A549 (cell line): ENCODE measurements at regions not wholly inside any gene's neighbourhood (a gene's known extent, or its start where the extent isn't known, plus 50 kb on each side); places are given as distances from the start of the nearest gene placed in this dataset.

Experiments
- ATAC-seq, 2 experiments: fragments of 200-7000 bp in 1 of 2; fragments of >200 bp in 1 of 2; cut with Nextera tagmentation in 1 of 2; cut with Tn5 transposase in 1 of 2; 3 replicates each; pipeline versions ENCODE4 v1.8.0 to v1.9.1; 2018 to 2020; ENCODE audit warnings: mild to moderate bottlenecking in 1 of 2, moderate library complexity in 1 of 2
- CTCF ChIA-PET: fragments of 300-600 bp; sonication (Branson Sonifier 250); formaldehyde crosslinking; extraction: SDS; loops from one replicate; lab custom pipeline; 2021; ENCODE audit warnings: antibody characterized with exemption, inconsistent platforms; lab: Yijun Ruan, JAX
- POLR2A ChIA-PET: fragments of 350-600 bp; formaldehyde crosslinking; extraction: SDS; loops from one replicate; lab custom pipeline; 2021; ENCODE audit warnings: antibody characterized with exemption, inconsistent platforms; lab: Yijun Ruan, JAX
- DNase-seq, 2 experiments: peaks; one replicate each; pipeline versions ENCODE4 v3.0.0 to v3.0.0-alpha.2; 2011 to 2016; ENCODE audit warnings: low read depth in 1 of 2, low spot score in 1 of 2
- FAIRE-seq: peaks from 2 replicates; lab custom pipeline; 2011; peaks lifted over from hg19 to GRCh38; lab: Jason Lieb, UNC
- H3K27ac ChIP-seq, 2 experiments: fragments of >200 bp; sonication (Bioruptor Twin); formaldehyde crosslinking; 3 replicates each; pipeline ENCODE4 v1.5.1; 2016 to 2017
- H3K4me1 ChIP-seq: fragments of >200 bp; sonication (Bioruptor Twin); formaldehyde crosslinking; 3 replicates; pipeline ENCODE4 v1.6.1; 2016
- H3K4me2 ChIP-seq: fragments of >200 bp; sonication (Bioruptor Twin); formaldehyde crosslinking; 3 replicates; pipeline ENCODE4 v1.6.1; 2016
- H3K4me3 ChIP-seq: fragments of >200 bp; sonication (Bioruptor Twin); formaldehyde crosslinking; 3 replicates; pipeline ENCODE4 v1.5.1; 2016
- H3K9me3 ChIP-seq: fragments of >200 bp; sonication (Bioruptor Twin); formaldehyde crosslinking; 3 replicates; pipeline ENCODE4 v1.6.1; 2016
- BHLHE40 ChIP-seq: IDR thresholded peaks from 2 replicates; pipeline ENCODE4 v1.6.1; 2012; ENCODE audit warnings: low read depth, low read length, inconsistent platforms
- CHD2 ChIP-seq: fragments of 150-350 bp; IDR thresholded peaks from 2 replicates; pipeline ENCODE4 v1.6.1; 2014; ENCODE audit warnings: low read length; ENCODE audit not compliant: partially characterized antibody
- EHF ChIP-seq: fragments of 250-450 bp; sonication (Bioruptor Pico); IDR thresholded peaks from 2 replicates; pipeline ENCODE4 v1.5.0; 2020; ENCODE audit warnings: mild to moderate bottlenecking
- EHMT2 ChIP-seq: fragments of 200-600 bp; sonication (generic); IDR thresholded peaks from 2 replicates; pipeline ENCODE4 v1.6.1; 2016; ENCODE audit warnings: antibody characterized with exemption, low read depth, mild to moderate bottlenecking, moderate library complexity
- FOSB ChIP-seq: fragments of 250-450 bp; sonication (Bioruptor Pico); IDR thresholded peaks from 2 replicates; pipeline ENCODE4 v1.5.0; 2020; ENCODE audit warnings: mild to moderate bottlenecking, moderate library complexity
- FOSL2 ChIP-seq, 2 experiments: fragments of 450-650 bp in 1 of 2; fragments of >200 bp in 1 of 2; sonication (Bioruptor Twin) in 1 of 2; formaldehyde crosslinking; IDR thresholded peaks; 2 replicates each; pipeline versions ENCODE4 v1.5.0 to v1.6.1; 2016 to 2020; ENCODE audit warnings: mild to moderate bottlenecking in 1 of 2, moderate library complexity in 1 of 2
- FOXS1 ChIP-seq: fragments of 250-450 bp; sonication (Bioruptor Pico); IDR thresholded peaks from 2 replicates; pipeline ENCODE4 v1.5.0; 2020; ENCODE audit warnings: mild to moderate bottlenecking, moderate library complexity
- GATA3 ChIP-seq: IDR thresholded peaks from 2 replicates; pipeline ENCODE4 v1.6.1; 2012; ENCODE audit warnings: borderline replicate concordance
- HDAC2 ChIP-seq: fragments of 200-600 bp; sonication (generic); IDR thresholded peaks from 2 replicates; pipeline ENCODE4 v1.6.1; 2016
- HES2 ChIP-seq: fragments of >200 bp; sonication (Bioruptor Twin); formaldehyde crosslinking; IDR thresholded peaks from 2 replicates; pipeline ENCODE4 v1.6.1; 2016
- HMGXB4 ChIP-seq: fragments of 250-450 bp; sonication (Bioruptor Pico); IDR thresholded peaks from 2 replicates; pipeline ENCODE4 v1.5.0; 2021; ENCODE audit warnings: mild to moderate bottlenecking, moderate library complexity, borderline replicate concordance
- HOXA7 ChIP-seq: fragments of 250-450 bp; sonication (Bioruptor Pico); IDR thresholded peaks from 2 replicates; pipeline ENCODE4 v1.5.0; 2020; ENCODE audit warnings: mild to moderate bottlenecking, moderate library complexity
- JUNB ChIP-seq: fragments of >200 bp; sonication (Bioruptor Twin); formaldehyde crosslinking; IDR thresholded peaks from 2 replicates; pipeline ENCODE4 v1.6.1; 2016
- MAX ChIP-seq: IDR thresholded peaks from 2 replicates; pipeline ENCODE4 v1.6.1; 2012
- MAZ ChIP-seq: fragments of 150-350 bp; IDR thresholded peaks from 2 replicates; pipeline ENCODE4 v1.6.1; 2014; ENCODE audit warnings: antibody characterized with exemption, low read depth, low read length, borderline replicate concordance
- NR3C1 ChIP-seq: fragments of >200 bp; sonication (Bioruptor Twin); formaldehyde crosslinking; IDR thresholded peaks from 3 replicates; pipeline ENCODE4 v1.6.1; 2017
- PBX3 ChIP-seq: IDR thresholded peaks from 2 replicates; pipeline ENCODE4 v1.6.1; 2012
- POLR2A ChIP-seq: IDR thresholded peaks from 2 replicates; pipeline ENCODE4 v1.6.1; 2012; ENCODE audit warnings: mild to moderate bottlenecking, low read length
- RARB ChIP-seq: fragments of 250-450 bp; sonication (Bioruptor Pico); IDR thresholded peaks from 2 replicates; pipeline ENCODE4 v1.8.0; 2021; ENCODE audit warnings: mild to moderate bottlenecking, moderate library complexity
- REST ChIP-seq: fragments of 200-600 bp; sonication (generic); IDR thresholded peaks from 2 replicates; pipeline ENCODE4 v1.6.1; 2016; ENCODE audit warnings: antibody characterized with exemption, mild to moderate bottlenecking, moderate library complexity
- SMC3 ChIP-seq: fragments of >200 bp; sonication (Bioruptor Twin); formaldehyde crosslinking; IDR thresholded peaks from 3 replicates; pipeline ENCODE4 v1.6.1; 2018; ENCODE audit warnings: inconsistent platforms
- ZC3H11A ChIP-seq: fragments of 450-650 bp; IDR thresholded peaks from 2 replicates; pipeline ENCODE4 v1.6.1; 2014; ENCODE audit warnings: antibody characterized with exemption, mild to moderate bottlenecking
- WGBS: methylation state at CpG from one replicate; pipeline ENCODE4 v1.1.6; 2017; ENCODE audit errors: missing lambda C conversion rate; 5-methylcytosine and 5-hydroxymethylcytosine counted together

DNA sequence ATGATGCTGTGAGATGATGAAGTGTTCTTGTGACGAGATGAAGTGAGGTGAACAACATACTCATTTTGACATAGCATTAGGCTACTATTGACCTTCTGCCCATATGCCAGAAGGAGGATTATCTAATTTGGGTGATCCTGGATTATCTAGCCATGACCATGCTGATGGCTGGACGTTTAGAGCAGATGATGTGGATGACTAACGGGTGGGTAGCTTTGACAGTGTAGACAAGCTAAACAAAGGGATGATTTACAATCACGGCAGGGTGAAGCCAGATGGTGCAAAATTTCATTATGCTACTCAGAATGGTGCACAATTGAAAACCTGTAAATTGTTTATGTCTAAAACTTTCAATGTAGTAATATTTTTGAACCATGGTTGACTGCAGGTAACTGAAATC is 2403.4 kb upstream of the ACO1 start:
- Histone ChIP-seq H3K4me2 (no peak overlapping the region), H3K9me3 (no peaks in the 10 kb centered on the region), H3K4me1 (no peaks in the 10 kb centered on the region), H3K4me3 (no peak overlapping the region), H3K27ac (no peak overlapping the region)
- POLR2A ChIA-PET, result no interaction called here
- no peak for FAIRE-seq
- no peak for ATAC-seq
- no peak for DNase-seq
- WGBS, result under 1% methylated on average over 4 of the region's 4 CpGs
- CTCF ChIA-PET, result no interaction called here
- TF ChIP-seq MAZ (no peak), EHMT2 (no peak), HOXA7 (CRISPR knock-in tag) (no peak)

DNA sequence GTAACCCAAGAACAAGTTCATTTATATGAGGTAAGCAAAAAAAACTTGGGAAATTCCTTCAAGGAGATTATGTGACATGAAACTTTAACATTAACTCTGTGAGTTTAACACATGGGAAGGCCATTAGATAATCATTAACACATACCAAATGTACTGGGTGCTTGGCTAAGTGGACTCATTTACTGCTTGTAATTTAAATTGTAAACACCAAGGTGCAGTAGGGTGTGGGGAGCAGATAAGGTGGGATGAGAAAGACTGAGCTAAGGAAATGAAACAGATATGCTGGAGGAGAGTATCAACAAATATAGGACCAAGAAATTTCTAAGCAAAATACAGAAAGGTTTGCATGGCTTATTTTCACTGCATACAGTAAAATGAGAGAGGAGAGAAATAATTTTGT is 2384.8 kb upstream of the ACO1 start:
- POLR2A ChIA-PET, result no interaction called here
- ATAC-seq, result no peak
- Histone ChIP-seq H3K27ac (no peak overlapping the region), H3K4me1 (no peaks in the 10 kb centered on the region), H3K9me3 (peaks cover 3% of the 10 kb centered on the region; the same call in 1 of the 3 replicates), H3K4me2 (no peak overlapping the region), H3K4me3 (no peak overlapping the region)
- DNase-seq, result no peak
- no peak for FAIRE-seq
- CTCF ChIA-PET, result no interaction called here
- TF ChIP-seq HOXA7 (CRISPR knock-in tag), result no peak
- TF ChIP-seq EHMT2, result no peak

GRCh38 chr9:30010691-30011090 is 2373.8 kb upstream of the ACO1 start:
- TF ChIP-seq GATA3 (no peak), MAX (no peak), JUNB (no peak), MAZ (no peak), REST (no peak), EHF (CRISPR knock-in tag) (no peak), BHLHE40 (no peak), NR3C1 (no peak), POLR2A (no peak), HDAC2 (no peak)

GRCh38 chr9:30012622-30013021 is 2371.8 kb upstream of the ACO1 start:
- H3K4me3 ChIP-seq, result no peak overlapping the region
- FAIRE-seq (no peak), DNase-seq (no peak), ATAC-seq (no peak)
- no peaks in the 10 kb centered on the region for H3K9me3 ChIP-seq
- H3K4me2 ChIP-seq, result no peak overlapping the region
- ChIA-PET POLR2A (no interaction called here), CTCF (no interaction called here)
- H3K27ac ChIP-seq, result no peak overlapping the region
- no peaks in the 10 kb centered on the region for H3K4me1 ChIP-seq
- TF ChIP-seq HES2, result no peak
- no peak for TF ChIP-seq CHD2

More at GRCh38 chr9:30010691-30011090, 2373.8 kb upstream of the ACO1 start:
- 0% methylated on average over 3 of the region's 3 CpGs for WGBS
- no peak overlapping the region for H3K4me2 ChIP-seq
- no peak overlapping the region for H3K4me3 ChIP-seq
- H3K4me1 ChIP-seq, result no peaks in the 10 kb centered on the region
- FAIRE-seq (no peak), ATAC-seq (no peak), DNase-seq (no peak)
- H3K9me3 ChIP-seq, result no peaks in the 10 kb centered on the region
- no peak overlapping the region for H3K27ac ChIP-seq
- CTCF ChIA-PET, result no interaction called here
- POLR2A ChIA-PET, result no interaction called here

GRCh38 chr9:30015073-30015472 is 2369.4 kb upstream of the ACO1 start:
- ChIA-PET CTCF (no interaction called here), POLR2A (no interaction called here)
- H3K4me2 ChIP-seq, result no peak overlapping the region
- H3K9me3 ChIP-seq, result no peaks in the 10 kb centered on the region
- ATAC-seq, result no peak
- no peak overlapping the region for H3K4me3 ChIP-seq
- WGBS, result 8% methylated on average over 4 of the region's 4 CpGs
- no peaks in the 10 kb centered on the region for H3K4me1 ChIP-seq
- no peak overlapping the region for H3K27ac ChIP-seq
- no peak for FAIRE-seq
- DNase-seq, result no peak
- TF ChIP-seq PBX3 (no peak), SMC3 (no peak), FOSL2 (IDR thresholded peaks at IDR 0.05) (no peak), FOSL2 (CRISPR knock-in tag; IDR thresholded peaks at IDR 0.05) (no peak), HMGXB4 (CRISPR knock-in tag) (no peak), ZC3H11A (no peak), RARB (CRISPR knock-in tag) (no peak), FOSB (no peak), FOXS1 (CRISPR knock-in tag) (no peak), CHD2 (no peak), HES2 (no peak)
